Kasumi-1 (cell line): ENCODE measurements at regions not wholly inside any gene's neighbourhood (a gene's known extent, or its start where the extent isn't known, plus 50 kb on each side); places are given as distances from the start of the nearest gene placed in this dataset.

Experiments
- DNase-seq, 2 experiments: peaks; one replicate each; lab custom pipeline; 2025; lab: John Stamatoyannopoulos, UW

DNA sequence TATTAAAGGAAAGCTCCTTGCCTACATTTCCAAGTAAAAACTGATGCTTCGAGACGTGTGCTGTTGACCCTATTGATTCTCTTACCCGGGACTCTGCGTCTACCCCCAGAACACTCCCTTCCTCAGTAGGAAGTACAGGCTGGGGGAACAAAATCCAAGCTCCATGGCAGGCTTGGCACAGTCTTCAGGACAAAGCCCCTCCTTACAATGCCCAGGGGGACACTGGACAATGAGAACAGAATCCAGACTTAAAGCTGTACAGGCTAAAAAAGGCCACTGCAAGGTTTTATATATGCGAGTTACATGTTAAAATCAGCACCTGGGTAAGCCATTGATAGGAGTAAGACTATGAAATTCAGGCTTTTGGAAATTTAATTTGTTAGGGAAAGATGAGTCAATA lies 250.6 kb upstream of the DAPK1 start:
- DNase-seq = no peak

- no peak for DNase-seq
Measured at GRCh38 chr9:87249029-87249428, 248.6 kb upstream of the DAPK1 start.

GRCh38 chr9:87250205-87250604 lies 247.5 kb upstream of the DAPK1 start:
- no peak for DNase-seq

GRCh38 chr9:87255431-87256155 lies 242.1 kb upstream of the DAPK1 start:
- no peak for DNase-seq

DNA sequence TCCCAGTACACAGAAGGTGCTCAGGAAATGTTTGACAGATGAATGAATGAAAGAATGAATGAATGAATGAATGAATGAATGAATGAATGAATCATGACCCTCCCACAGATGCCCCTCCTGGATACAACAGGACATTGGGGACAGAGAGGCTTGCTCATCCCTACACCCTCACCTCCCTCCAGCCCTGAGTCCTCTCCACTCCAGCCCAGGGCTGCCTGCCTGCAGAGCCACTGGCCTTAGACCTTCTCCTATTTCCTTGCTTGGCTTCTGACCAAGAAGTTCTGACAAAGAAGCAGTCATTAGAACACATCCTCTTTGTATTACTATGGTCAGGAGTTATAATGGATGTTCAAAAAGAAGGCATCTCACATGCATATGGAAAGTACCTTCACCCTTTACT lies 240.7 kb upstream of the DAPK1 start:
- DNase-seq = no peak

GRCh38 chr9:87259543-87260518 lies 237.8 kb upstream of the DAPK1 start:
- DNase-seq = no peak

- DNase-seq = no peak
Measured at GRCh38 chr9:87263291-87263690, 234.4 kb upstream of the DAPK1 start.

- DNase-seq = no peak
Measured at GRCh38 chr9:87266697-87267096, 231.0 kb upstream of the DAPK1 start.

- no peak for DNase-seq
Measured at GRCh38 chr9:87267251-87268070, 230.2 kb upstream of the DAPK1 start.

DNA sequence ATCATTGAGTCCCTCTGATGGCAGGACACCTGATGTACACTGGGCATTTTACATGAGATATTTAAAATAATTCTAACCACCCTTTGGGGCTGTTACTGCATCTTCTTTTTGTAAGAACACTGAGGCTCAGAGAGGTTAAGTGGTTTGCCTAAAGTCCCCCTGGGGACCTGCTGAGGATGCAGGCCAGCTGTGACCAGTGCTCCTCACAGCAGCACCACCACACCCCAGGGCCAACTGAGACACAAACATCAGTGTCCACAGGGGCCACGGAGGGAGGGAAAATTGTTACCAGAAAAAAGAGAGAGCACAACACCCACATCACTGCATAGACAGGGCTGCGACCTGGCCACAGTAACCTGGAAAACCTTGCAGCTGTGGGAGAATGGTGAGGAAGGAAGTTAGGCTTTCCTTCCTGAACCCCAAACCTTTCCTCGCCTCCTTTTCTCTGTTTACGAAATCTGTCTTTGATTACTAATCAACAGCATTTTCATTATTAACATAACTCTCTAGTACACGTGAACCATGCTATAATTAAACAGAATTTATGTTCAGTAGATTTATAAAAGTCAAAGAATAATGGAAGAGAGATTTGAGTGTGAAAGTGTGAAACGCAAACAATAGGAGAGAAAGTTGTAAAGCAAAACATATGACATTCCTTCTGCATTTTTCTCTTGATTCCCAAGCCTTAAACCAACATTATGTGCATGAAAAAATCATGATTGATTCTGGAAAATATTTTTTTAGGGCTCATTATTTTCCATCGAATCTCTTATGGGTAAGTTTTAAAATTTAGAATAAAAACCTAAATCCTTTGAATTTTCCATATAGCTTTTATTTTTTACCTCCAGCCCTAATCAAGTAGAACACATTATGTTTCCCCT lies 228.1 kb upstream of the DAPK1 start:
- DNase-seq = no peak

GRCh38 chr9:87270221-87270847 lies 227.3 kb upstream of the DAPK1 start:
- no peak for DNase-seq

DNA sequence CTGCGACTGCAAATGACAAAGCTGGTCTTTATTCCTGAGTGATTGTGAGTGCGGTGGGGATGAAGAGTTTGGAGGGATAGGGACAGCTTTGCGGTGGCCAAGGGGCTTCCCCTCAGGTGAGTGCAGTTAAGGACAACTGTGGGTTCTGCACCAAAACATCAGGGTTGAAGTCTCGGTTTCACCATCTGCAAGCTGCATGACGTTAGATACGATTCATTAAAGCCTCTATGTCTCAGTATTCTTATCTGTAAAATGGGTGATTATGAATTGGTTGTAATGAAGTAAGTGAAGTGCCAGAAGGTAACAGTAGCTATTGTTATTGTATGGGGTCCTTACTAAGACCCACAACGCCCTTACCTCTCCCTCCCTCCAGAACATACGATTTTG lies 226.8 kb upstream of the DAPK1 start:
- DNase-seq = no peak

DNA sequence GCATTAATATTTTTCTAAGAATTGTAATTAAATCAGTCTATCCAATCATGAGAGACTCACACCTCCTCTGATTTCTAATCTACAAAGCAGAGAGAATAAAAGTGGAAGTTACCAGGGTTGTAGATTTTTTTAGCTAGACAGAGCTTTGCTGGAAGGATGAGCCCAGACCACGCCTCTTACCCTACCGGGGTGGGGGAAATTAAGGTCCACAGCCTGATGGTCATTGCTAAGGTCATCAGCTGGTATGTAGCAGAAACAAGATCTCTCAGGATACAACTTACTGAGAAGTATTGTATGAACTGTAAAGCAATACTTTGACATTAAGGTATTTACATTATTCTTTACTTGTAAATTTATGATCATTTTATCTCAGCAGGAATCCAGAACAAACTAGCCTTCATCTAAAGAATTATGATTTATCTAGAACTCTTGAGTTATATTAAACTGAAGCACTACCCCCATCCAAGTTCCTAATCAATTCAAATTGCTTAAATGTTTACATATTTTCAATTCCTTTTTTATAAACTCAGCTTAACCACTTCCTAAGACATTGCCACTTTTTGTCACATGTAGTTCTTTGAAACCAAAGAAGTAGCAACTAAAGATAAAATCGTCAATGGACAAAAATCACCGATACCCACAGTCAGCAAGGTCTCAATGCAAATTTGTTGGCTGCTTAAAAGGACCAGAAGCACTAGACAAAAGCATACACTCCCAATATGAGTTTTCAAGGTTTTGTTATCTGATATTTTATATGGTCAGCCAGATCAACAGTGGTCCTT lies 225.8 kb upstream of the DAPK1 start:
- DNase-seq = no peak

GRCh38 chr9:87275047-87275725 lies 222.5 kb upstream of the DAPK1 start:
- DNase-seq = no peak

- peak in 1 of 2 experiments; percentile 1 for DNase-seq
Measured at GRCh38 chr9:87276327-87276841, 221.3 kb upstream of the DAPK1 start.

DNA sequence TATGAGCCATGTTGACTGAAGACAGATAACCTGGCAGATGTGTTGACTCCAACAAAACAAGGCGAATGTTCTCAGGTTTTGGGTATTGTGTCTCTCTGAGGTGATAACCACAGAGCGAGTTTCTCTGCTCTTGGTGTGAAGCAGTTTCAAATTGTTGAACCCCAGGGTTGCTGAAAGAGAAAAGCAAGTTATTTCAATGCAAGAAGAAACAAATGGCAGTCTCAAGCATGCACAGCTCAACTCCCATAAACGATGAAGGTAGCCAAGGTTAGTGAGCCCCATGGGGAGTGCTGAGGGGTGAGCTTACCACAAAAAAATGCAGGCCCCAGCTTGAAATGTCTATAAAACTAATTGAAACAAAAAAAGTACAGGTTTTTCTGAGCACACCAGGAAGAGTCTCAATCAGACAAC lies 220.8 kb upstream of the DAPK1 start:
- DNase-seq = no peak

- DNase-seq = no peak
Measured at GRCh38 chr9:87277346-87277745, 220.3 kb upstream of the DAPK1 start.

- no peak for DNase-seq
Measured at GRCh38 chr9:87278971-87279733, 218.5 kb upstream of the DAPK1 start.
